HG02970 (cell line): ENCODE measurements at regions not wholly inside any gene's neighbourhood (a gene's known extent, or its start where the extent isn't known, plus 50 kb on each side); places are given as distances from the start of the nearest gene placed in this dataset.

ENCODE experiments used
- ATAC-seq: cut with Tn5 transposase; IDR thresholded peaks from one replicate; pipeline ENCODE4 v1.9.1; 2021; ENCODE audit warnings: mild to moderate bottlenecking, moderate library complexity, moderate number of reproducible peaks; ENCODE audit not compliant: unreplicated experiment, low FRiP score

DNA sequence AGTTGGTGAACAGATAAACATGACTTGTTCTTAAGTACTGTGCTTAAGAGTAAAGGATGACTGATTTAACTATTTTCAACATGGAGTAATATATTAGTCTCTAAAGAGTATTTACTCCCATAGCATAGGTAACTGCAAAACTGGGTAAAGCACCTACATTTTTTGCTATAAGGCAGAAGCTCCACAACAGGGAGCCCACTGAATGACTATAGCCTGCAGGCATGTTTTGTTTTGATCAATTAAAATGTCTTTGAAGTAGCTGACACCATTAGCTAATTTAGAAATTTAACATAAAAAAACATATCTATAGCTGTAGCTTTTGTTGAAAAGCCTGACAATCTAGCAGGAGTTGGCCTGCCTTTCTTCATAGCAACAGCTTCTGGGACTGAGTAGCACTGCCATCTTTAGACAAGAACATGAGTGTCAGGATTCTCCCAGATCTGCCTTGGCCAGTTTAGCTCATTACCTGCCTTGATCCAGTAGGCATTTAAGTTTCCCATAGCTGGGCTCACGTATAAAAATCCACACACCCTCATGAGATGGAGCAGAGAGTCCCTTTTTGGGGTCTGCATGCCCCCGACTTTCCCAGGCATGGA lies 1935.1 kb upstream of the PIK3C3 start:
- no peak for ATAC-seq

DNA sequence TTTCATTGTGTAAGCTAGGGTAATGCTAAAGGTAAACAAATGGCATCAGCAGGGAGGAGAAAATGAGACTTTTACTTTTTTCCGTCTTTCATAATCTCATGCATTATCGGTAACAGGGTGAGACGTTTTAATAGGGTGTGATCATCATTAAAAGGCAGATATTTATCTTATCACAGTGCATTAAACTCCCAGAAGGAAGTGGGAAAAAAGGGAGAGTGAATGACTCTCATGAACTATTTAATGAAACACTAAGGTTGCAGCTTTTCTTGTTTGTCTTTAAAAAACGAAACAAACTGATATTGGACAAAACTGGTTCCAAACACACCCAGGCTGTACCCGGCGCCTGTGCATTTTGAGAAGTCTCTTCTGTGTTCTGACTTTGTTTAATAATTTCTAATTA lies 1936.8 kb upstream of the PIK3C3 start:
- no peak for ATAC-seq

DNA sequence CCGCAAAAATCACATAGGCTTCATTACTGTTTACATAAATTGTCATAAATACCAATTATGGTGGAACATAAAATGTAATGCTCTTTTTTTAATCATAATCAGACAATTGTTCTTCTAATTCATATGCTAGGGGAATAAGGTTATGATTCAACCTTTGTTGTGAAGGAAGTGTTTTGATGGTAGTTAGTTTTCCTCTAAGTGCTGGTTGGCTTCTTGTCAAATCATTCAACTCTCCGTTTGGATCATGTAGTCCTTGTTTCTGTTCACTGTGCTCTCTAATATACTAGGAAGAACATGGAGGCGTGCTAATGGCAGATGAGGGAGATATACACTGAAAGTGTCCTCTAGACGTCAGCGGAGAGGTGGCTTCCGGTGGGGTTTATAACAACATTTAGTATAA lies 1938.0 kb upstream of the PIK3C3 start:
- no peak for ATAC-seq

DNA sequence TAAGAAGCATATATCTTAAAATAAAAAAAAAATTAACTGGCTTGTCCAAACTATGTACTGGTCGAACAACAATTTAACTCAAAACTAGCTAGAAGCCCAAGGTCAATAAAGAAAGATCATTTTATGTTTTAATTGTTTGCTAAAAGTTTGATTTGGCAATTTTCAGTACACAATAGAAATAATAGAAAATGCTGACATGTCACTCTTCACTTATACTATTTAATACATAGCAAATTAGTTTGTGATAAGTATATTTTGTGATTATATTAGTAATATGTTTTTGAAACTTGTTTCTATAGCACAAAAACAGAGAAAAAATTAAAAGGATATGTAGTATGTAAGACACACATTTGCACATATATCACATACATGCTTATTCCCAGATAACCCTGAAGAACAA lies 1938.6 kb upstream of the PIK3C3 start:
- ATAC-seq: no peak

DNA sequence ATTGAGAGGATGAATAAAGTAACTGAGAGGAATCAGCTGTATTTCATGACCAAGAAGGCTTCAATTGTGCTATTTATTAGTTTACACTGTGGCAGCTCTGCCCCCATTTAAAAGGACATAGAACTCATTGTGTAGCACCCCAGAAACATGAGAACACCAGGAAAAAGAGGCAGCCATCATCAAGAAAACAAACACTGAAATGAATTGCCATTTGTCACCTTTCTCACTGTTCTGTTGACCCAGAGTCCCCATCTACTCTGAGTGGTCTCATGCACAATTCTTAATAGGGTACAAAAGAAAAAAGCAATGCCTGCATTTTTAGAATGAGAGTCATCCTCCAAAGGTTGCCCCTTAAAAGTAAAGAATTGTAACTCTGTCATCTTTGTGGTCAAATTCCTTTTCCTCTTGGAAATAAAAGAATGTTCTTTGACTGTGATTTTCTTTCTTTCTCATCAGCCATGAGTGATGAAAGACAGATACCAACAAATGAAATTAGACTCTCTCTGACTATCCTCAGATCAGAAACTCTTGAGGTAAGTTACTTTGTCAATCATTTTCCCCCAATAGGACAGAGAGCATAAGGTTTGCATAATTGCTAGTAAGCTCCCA lies 1941.9 kb upstream of the PIK3C3 start:
- ATAC-seq: no peak

DNA sequence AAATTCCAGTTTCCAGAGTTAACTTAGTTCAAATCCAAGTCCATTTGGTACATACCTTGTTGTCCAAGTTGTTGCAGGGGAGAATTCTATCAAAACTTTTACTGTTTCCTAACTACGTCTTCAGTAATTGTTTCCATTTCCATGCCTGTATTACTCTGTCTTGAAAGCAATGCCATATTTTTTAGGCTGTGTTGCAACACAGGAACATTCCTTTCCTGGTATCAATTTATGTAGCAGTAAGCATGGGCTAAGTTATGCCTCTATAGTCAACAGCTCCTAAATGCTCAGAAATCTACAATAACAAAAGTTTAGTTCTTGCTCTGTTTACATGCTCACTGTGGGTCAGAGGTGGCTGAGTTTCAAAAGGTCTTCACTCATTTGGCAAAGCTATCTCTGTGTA lies 1943.8 kb upstream of the PIK3C3 start:
- no peak for ATAC-seq

DNA sequence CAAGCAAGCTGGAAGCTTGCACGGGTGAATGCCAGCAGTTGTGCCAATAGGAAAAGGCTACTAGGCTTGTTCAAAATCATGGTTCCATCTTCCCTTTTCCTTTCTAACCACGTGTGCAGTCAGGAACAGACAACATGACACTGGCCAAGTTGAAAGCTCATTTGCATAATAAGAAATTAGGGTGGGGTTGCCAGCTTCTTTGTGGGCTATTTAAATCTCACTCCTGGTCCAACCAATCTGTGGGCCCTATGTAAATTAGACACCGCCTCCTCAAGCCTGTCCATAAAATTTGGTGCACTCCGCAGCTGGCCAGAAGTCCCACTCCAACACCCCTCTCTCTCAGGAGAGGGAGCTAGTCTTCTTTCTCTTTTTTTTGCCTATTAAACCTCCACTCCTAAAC lies 1948.4 kb upstream of the PIK3C3 start:
- ATAC-seq: no peak

DNA sequence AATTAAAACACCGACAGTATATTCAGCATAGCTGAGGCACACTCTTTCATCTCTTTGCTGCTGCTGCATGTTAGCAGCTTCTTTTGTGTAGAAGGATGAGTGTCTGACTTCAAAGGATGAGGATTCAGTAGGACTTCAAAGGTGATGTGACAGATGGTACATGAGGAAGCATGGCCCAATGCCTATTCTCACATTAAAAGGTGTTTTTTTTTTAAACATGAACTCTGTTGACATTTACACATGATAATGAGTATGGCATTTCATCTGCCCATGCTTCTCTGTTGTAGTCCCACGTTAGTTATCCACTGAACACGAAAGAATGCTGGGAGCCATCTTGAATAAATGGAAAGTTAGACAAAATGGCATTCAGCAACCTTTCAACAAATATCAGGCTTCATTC lies 1950.8 kb upstream of the PIK3C3 start:
- no peak for ATAC-seq

DNA sequence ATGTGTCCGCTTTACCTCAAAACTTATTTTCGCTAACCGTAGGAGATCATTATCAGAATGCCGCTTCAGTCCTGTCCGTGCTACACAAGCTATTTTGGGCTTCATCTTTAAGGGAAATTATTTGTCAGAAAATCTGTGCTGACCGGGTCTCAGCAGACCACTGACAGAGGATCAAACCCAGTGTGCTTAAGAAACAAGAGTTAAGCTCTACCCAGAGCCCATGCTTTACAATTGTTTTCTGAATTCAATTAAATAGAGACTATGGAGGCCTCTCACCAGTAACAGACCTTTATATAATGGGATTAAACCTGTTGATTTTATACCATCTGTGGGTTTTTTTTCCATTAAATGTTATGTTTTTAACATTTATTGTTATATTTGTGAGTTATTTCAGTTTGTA lies 1956.7 kb upstream of the PIK3C3 start:
- ATAC-seq: no peak

DNA sequence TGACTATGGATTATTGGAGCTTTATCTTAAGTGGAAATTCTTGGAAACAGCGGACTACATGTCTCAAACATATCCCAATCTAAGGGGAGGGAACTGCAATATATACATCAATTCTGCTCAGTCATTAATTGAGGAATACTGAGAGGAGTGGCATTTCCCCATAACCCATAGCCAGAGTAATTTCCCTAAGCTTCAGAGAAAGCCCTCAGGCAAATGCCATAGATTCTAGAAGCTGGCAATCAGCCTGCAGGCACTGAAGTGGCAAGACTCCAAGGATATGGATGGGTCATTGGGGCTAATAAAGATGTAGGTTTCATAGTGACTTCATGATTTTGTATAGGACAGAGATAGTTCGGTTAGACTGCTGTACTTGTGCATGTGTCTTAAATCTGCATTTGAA lies 1960.5 kb upstream of the PIK3C3 start:
- ATAC-seq: no peak

DNA sequence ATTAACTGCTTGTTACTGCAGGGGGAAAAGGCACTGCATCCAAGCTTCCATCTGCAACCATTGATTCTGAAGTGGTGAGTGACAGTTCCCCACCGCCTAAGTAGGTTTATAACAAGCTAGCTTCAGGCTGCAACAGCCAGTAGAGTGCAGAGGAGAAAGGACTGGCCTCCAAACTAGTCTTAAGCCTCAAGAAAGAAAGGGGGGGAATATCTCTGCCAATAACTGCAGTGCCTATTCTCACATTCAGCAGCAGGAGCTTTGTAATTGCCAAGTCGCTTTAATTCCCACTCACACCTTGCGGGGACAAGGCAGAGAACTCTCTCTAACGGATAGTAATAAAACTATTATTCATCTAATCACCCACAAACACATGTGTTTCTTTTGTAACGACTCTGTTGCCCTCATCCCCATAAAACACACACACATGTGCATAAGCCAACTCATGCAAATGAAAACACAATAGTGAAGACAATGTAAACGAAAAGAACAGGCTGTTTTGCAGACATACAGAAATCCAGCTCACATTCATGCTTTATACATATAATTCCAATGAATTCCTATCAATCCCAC lies 1963.3 kb upstream of the PIK3C3 start:
- no peak for ATAC-seq

DNA sequence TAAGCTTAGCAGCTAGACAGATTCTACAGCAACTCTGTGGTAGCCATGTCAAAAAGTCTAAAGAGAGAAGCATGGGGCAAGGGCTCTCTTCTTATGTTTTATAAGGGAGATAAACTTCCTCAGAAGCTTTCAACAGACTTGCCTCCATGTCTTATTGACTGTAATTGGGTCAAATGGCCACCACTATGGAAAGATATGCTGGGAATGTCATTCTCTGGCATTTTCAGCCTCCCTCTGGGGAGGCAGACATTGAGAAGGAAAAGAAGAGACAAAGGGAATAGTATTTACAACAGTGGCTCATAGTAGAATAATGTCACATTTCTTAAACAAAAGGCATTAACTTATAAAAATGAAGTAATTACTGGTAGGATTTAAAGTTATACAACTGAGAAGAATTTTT lies 1964.5 kb upstream of the PIK3C3 start:
- no peak for ATAC-seq

DNA sequence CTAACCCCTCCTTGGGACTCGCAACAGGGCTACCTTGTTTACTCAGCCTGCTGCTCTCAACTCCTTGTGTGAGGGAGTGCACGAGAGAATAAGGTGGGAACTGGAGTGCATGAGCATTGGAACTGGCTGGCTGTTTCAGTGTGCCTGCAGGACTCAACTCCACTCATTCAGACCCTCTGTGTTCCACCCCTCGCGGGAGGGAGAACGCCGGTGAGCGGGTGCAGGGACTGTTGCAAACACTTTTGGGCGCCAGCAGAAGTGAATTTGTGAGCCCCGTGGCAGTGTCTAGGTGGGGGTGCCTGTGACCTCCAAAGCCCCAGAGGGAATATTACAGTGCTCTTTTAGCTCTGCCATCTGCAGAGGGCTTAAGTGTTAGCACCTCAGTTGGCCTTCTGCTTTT lies 1978.3 kb upstream of the PIK3C3 start:
- ATAC-seq: no peak

DNA sequence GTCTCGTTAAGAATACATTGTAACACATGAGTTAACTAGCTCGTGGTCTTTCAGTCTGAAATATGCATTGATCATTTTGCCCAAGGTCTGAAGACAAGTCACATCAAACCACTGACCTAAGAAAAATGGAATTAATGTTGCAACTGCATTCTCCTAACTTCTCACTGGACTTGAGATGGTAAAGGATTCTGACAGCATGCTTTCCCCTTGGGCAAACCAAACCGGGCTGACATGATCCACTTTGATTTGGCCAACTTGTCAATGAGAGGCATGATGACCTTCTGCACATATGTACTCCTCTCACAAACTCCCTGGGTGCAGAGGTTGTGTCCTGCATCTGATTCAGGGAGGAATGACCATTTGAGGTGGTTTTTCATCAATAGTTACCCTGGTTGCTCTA lies 1982.5 kb upstream of the PIK3C3 start:
- no peak for ATAC-seq

DNA sequence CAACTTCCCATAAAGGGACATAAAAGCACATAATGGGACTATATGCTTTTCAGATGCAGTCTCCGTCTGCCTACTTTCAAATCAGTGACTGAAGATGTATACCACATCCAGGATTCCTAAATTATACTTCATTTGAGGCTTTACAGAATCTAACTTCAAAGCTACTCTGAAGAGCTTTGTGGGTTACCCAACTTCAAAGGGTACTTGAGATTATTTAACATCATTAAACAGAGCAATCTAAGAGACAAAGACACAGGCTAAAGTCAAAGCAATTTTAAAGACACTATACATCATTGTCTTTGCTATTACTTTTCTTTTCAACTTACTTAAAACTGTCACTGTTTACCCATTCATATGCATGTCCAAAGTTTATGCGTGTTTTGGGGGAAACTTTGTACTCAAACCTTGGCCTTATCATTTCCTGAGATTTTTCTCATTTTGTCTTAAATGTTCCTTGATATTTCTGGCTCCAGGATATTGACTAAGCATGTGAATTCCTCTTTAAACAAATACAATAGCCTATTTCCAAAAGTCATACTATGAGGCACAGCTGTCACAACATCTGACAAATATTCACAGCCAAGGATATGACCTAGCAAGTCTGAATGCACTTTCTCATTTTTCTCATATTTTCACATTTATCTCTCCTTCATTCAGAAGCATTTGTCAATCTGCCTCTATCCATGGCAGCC lies 1985.1 kb upstream of the PIK3C3 start:
- ATAC-seq: no peak

DNA sequence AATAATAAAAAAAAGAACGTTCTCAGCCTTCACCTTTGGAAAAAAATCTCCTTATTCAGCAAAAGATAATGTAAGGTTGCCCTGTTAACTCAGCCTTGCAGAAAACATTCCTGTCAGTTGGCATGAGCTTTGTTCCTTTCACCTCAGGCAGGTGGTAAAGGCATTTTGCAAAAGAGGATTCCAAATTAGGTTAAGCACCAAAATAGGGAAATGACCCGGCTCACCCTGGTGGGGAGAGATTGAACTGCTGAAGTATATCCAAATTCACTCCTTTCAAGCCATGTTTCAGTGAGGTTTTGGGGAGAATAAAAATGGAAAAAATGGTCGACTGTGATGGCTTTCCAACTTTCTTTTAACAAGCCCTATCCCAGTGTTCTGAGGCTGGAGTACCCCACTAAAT lies 1988.8 kb upstream of the PIK3C3 start:
- no peak for ATAC-seq

DNA sequence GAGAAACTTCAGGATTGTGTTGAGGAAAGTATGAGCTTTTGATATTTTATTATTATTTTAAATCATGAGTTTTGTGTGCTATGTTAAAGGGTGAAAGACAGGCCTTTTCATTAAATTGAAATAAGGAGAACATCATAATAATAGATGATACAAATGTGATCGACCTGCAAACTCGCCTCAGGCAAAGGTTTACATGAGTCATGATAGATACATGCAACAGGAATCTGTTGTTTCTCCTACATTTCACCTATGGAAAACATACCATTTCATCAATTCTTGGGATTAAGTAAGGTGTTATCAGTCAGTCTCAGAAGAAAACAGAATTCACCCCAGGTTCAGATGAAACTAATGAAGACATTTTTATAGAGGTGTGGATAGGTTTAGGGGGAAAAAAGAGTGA lies 1992.5 kb upstream of the PIK3C3 start:
- ATAC-seq: no peak

DNA sequence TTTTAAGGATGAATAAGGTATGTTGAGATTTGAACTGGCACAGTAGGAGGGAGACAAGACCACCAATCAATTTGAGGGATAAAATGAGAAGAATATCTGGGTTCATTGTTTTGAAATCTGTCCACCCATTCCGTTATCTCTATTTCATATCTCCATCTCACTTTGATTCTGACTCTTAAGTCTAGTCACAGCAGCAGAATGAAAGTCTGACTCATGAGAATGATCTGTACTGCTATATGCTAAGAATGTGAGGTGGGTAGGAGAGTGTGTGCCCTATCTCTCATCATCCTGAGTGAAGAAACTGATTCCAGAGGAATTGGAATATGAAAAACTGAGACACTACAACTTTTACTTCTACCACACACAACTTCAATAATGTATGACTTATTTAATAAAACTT lies 1994.5 kb upstream of the PIK3C3 start:
- no peak for ATAC-seq

DNA sequence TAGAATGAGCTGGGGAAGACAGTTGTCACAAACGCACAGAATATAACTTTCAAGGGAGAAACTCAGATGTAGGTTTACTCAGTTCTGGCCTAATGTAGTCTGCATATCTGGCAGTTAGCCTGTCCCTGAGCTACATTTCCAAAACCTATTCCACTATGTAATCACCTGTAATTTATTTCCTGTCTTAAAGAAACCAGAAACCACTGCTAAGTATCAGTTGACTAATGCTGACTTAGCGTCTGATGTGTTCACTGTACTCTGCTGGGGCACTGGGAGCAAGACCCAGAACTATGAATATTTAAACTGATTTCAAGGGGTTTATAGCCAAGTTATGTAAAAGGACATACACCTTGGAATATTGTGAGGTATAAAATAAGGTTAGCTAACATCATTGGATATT lies 1995.2 kb upstream of the PIK3C3 start:
- no peak for ATAC-seq

DNA sequence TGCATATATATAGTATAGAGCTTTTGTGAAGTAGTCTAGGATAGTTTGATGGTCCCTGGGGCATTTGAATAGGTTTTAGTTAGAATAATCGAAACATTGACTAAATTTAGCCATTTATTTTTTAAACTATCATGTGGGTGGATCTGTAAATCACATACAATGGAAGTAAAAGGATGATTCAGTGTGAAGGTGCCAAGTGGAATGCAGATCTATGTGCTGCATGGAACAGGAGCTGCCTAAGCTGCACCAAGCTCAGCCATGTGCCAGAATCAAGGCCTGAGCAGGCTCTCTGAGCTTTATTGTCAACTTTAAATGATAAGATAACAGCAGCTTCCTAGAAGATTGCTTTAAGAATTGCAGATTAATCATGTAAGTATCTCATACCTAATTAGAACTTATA lies 1996.2 kb upstream of the PIK3C3 start:
- ATAC-seq: no peak

DNA sequence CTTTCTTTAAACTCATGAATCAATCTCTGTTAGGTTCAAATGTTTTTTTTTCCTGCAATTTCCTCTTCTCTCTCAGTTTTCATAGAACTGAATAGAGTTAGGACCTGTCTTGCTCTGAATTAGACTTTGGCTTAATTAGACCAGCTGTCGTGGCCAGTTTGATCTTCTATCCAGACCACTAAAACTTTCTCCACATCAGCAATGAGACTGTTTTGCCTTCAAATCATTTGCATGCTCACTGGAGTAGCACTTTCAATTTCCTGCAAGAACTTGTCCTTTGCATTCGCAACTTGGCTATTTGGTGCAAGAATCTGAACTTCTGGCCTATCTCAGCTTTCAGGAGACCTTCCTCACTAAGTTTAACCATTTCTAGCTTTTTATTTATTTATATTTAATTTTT lies 2002.2 kb upstream of the PIK3C3 start:
- no peak for ATAC-seq

DNA sequence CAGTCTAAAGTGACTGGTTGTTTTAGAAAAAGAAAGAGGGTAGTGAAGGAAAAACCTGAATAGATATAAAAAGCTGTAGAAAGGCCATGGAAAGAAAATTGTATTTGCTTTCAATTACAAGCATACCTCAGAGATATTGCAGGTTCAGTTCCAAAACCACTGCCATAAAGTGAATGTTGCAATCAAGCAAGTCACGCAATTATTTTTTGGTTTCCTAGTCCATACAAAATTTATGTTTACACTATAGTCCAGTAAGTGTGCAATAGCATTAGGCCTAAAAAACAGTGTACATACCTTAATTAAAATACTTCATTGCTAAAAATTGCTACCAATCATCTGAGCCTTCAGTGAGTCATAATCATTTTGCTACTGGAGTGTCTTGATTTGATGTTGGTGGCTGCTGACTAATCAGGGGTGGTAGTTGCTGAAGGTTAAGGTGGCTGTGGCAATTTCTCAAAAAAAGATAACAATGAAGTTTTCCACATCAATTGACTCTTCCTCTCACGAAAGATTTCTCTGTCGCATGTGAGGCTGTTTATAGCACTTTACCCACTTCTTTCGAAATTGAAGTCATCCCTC lies 2003.8 kb upstream of the PIK3C3 start:
- ATAC-seq: no peak
